GM12891 (cell line): ENCODE measurements at regions not wholly inside any gene's neighbourhood (a gene's known extent, or its start where the extent isn't known, plus 50 kb on each side); places are given as distances from the start of the nearest gene placed in this dataset.

Source experiments
- PAX5 ChIP-seq: IDR thresholded peaks from 2 replicates; pipeline ENCODE4 v1.6.1; 2011; ENCODE audit warnings: low read length, moderate library complexity, mild to moderate bottlenecking; ENCODE audit not compliant: insufficient read depth, severe bottlenecking
- POLR2A ChIP-seq: IDR thresholded peaks from 2 replicates; pipeline ENCODE4 v1.6.1; 2011; ENCODE audit warnings: low read depth, low read length, control low read depth
- POLR2AphosphoS5 ChIP-seq: IDR thresholded peaks from 2 replicates; pipeline ENCODE4 v1.6.1; 2011; ENCODE audit warnings: low read depth, low read length, control low read depth
- POU2F2 ChIP-seq: IDR thresholded peaks from 2 replicates; pipeline ENCODE4 v1.6.1; 2011; ENCODE audit warnings: low read depth, mild to moderate bottlenecking, control low read depth, low read length, moderate library complexity
- SPI1 ChIP-seq: IDR thresholded peaks from 2 replicates; pipeline ENCODE4 v1.6.1; 2011; ENCODE audit warnings: low read depth, low read length, control low read depth
- TAF1 ChIP-seq: IDR thresholded peaks from 2 replicates; pipeline ENCODE4 v1.6.1; 2011; ENCODE audit warnings: low read depth, low read length, control low read depth

GRCh38 chr18:10062302-10063300 lies 148.8 kb downstream of the VAPA start:
- TF ChIP-seq POLR2A: no peak
- no peak for TF ChIP-seq SPI1
- no peak for TF ChIP-seq POLR2AphosphoS5
- no peak for TF ChIP-seq TAF1
- no peak for TF ChIP-seq POU2F2
- no peak for TF ChIP-seq PAX5
